Ovary (tissue), 7 donors: ENCODE measurements at regions not wholly inside any gene's neighbourhood (a gene's known extent, or its start where the extent isn't known, plus 50 kb on each side); places are given as distances from the start of the nearest gene placed in this dataset.

Experiments
- DNase-seq, 5 donors: peaks; one replicate each; pipeline ENCODE4 v3.0.0-alpha.2; 2019 to 2020
- H3K27ac ChIP-seq, 2 donors: fragments of 200-600 bp; one replicate each; pipeline versions ENCODE4 v1.5.1 to v1.8.0; 2019 to 2022
- H3K27me3 ChIP-seq: fragments of 200-600 bp; one replicate; pipeline ENCODE4 v1.8.0; 2022
- H3K36me3 ChIP-seq: fragments of 200-600 bp; sonication (generic); one replicate; pipeline ENCODE4 v1.5.1; 2019
- H3K4me1 ChIP-seq: one replicate; pipeline ENCODE4 v1.8.1; 2013; ENCODE audit warnings: mild to moderate bottlenecking, moderate library complexity; ENCODE audit not compliant: insufficient read depth
- H3K4me3 ChIP-seq: fragments of 200-600 bp; sonication (generic); one replicate; pipeline ENCODE4 v1.5.1; 2017
- H3K9me3 ChIP-seq, 2 donors: fragments of 200-600 bp in 1 of 2; sonication (generic) in 1 of 2; one replicate each; pipeline versions ENCODE4 v1.5.1 to v1.8.1; 2013 to 2019; ENCODE audit warnings: mild to moderate bottlenecking in 1 of 2, moderate library complexity in 1 of 2
- EP300 ChIP-seq: sonication (generic); formaldehyde crosslinking; IDR thresholded peaks from one replicate; pipeline ENCODE4 v1.6.1; 2017; ENCODE audit warnings: antibody characterized with exemption
- POLR2A ChIP-seq: fragments of 450-650 bp; IDR thresholded peaks from one replicate; pipeline ENCODE4 v1.6.1; 2017; ENCODE audit warnings: antibody characterized with exemption, mild to moderate bottlenecking, moderate library complexity
- WGBS, 3 donors: extraction: QIAGEN DNeasy Blood & Tissue Kit in 1 of 3; methylation state at CpG; one replicate each; pipeline versions ENCODE4 v1.1.5 to v1.1.7; 2013 to 2017; 5-methylcytosine and 5-hydroxymethylcytosine counted together
- intact Hi-C, 4 donors: fragments of 100-400 bp; cut with DNase I; formaldehyde crosslinking; loops; one replicate each; pipeline versions ENCODE4 v1.11.0 to v1.15.1; 2022 to 2023
- TF ChIP-seq, protein P1 (sequence below), 3 donors: fragments of 450-650 bp in 2 of 3; fragments of 200-600 bp in 1 of 3; IDR thresholded peaks; one replicate each; pipeline versions ENCODE4 v1.5.1 to v1.8.0; 2016 to 2022; ENCODE audit warnings: antibody characterized with exemption in 3 of 3, mild to moderate bottlenecking in 1 of 3
- donor health status: DM: no; HTN: no; CAD: no; lungs with moderate emphysema.
- donor health status: DM: no; HTN: no; CAD: no.
- donor health status: Bipolar disorder and iron deficiency.
- donor health status: DM: no; HTN: no; CAD: no.
- donor health status: DM: yes; HTN: yes; CAD: no.

DNA sequence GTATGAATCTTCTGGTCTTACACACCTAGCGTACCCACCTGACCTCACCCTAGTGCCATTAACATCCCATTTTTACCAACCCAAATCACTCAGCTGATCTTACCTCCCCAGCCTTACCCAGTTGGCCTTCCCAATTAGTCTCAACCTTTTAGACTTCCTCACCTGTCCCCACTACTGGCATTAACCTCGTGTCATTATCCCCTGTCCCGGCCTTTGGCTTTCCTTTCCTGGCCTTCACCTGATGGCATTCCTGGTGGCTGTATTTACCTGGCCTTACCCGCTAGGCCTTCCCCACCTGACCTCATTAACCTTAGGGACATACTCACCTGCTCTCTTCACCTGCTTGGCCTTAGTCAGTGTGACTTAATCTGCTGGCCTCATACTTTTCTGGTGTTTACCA, 104.1 kb downstream of the IL12A start:
- 94 to 97% (median 96%) methylated on average over 4 of the region's 4 CpGs for WGBS, 3 donors
- H3K9me3 ChIP-seq = no peaks in the 10 kb centered on the region
- H3K4me1 ChIP-seq = no peaks in the 10 kb centered on the region
- no peaks in the 10 kb centered on the region for H3K27me3 ChIP-seq
- no peak for TF ChIP-seq EP300
- TF ChIP-seq, protein P1, sequence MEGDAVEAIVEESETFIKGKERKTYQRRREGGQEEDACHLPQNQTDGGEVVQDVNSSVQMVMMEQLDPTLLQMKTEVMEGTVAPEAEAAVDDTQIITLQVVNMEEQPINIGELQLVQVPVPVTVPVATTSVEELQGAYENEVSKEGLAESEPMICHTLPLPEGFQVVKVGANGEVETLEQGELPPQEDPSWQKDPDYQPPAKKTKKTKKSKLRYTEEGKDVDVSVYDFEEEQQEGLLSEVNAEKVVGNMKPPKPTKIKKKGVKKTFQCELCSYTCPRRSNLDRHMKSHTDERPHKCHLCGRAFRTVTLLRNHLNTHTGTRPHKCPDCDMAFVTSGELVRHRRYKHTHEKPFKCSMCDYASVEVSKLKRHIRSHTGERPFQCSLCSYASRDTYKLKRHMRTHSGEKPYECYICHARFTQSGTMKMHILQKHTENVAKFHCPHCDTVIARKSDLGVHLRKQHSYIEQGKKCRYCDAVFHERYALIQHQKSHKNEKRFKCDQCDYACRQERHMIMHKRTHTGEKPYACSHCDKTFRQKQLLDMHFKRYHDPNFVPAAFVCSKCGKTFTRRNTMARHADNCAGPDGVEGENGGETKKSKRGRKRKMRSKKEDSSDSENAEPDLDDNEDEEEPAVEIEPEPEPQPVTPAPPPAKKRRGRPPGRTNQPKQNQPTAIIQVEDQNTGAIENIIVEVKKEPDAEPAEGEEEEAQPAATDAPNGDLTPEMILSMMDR (IDR thresholded peaks at IDR 0.05) = no peak
- TF ChIP-seq POLR2A = no peak
- no peak overlapping the region for H3K4me3 ChIP-seq
- H3K36me3 ChIP-seq = no peaks in the 10 kb centered on the region
- DNase-seq = no peak
- no peak overlapping the region for H3K27ac ChIP-seq
- intact Hi-C loops = no loop called here

DNA sequence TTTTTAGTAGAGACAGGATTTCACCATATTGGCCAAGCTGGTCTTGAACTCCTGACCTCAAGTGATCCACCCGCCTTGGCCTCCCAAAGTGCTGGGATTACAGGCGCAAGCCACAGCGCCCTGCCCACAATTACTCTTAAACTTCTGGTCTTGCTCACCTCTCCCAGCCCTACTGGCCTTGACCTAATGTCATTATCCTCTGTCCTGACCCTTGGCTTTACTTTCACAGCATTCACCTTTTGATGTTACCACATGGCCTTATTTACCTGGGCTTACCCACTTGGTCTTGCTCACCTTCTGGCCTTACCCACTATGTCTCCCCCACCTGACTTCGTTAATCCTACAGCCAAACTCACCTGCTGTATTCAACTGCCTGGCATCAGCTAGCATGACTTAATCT, 105.9 kb downstream of the IL12A start:
- intact Hi-C loops = no loop called here
- Histone ChIP-seq H3K4me3 (no peak overlapping the region), H3K4me1 (no peaks in the 10 kb centered on the region), H3K36me3 (no peaks in the 10 kb centered on the region), H3K27me3 (no peaks in the 10 kb centered on the region), H3K27ac (no peak overlapping the region), H3K9me3 (no peaks in the 10 kb centered on the region)
- DNase-seq = no peak
- TF ChIP-seq POLR2A (no peak), EP300 (no peak)
- TF ChIP-seq, protein P1 (IDR thresholded peaks at IDR 0.05) = no peak
- 92 to 94% (median 93%) methylated on average over 4 of the region's 4 CpGs for WGBS, 3 donors

DNA sequence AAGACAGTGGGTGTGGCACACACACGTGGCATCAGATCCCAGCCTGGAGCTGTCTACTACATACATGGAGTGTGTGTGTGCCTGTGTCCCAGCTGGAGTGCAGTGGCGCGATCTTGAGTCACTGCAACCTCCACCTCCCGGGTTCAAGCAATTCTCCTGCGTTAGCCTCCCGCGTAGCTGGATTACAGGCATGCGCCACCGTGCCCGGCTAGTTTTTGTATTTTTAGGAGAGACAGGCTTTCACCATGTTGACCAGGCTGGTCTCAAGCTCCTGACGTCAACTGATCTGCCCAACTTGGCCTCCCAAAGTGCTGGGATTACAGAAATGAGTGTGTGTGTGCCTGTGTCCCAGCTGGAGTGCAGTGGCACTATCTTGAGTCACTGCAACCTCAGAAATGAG, 108.8 kb downstream of the IL12A start:
- TF ChIP-seq POLR2A = no peak
- TF ChIP-seq, protein P1 (IDR thresholded peaks at IDR 0.05) = no peak
- TF ChIP-seq EP300 = no peak
- no peak for DNase-seq
- Histone ChIP-seq H3K27ac (no peak overlapping the region), H3K9me3 (no peaks in the 10 kb centered on the region), H3K4me3 (no peak overlapping the region), H3K36me3 (no peaks in the 10 kb centered on the region), H3K27me3 (no peaks in the 10 kb centered on the region), H3K4me1 (no peaks in the 10 kb centered on the region)
- 94 to 98% (median 95%) methylated on average over 11 of the region's 11 CpGs for WGBS, 3 donors
- intact Hi-C loops = no loop called here

DNA sequence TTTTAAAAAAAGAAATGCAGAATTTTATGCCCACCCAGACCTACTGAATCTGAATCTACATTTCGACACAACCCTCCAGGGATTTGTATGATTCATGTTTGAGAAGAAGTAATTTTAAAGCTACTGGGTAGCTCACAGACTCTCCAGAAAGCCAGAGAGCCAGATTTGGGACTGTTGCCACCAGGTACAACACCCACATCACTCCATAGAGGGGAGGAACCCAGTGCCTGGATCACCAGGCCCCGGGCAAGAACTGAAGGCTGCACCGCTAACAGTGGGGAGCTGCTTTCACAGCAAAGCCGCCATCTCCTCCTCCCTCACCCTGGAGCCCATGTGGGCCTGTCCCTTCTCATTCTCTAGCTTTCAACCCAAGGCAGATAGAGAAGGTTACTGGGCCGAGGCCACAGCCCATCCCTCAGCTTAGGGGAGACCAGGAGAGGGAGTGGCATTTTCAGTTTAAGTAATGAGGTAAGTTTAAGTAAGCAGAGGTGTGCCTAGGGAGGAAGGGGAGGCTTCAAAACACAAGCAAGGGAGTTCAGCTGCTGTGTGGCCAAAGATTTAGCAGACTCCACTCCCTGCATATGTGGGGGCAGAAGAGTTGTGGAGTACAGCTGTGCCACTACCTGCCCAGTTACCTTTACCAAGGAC, 109.8 kb downstream of the IL12A start:
- intact Hi-C loops = no loop called here
- 53 to 65% (median 55%) methylated on average over 5 of the region's 5 CpGs for WGBS, 3 donors
- Histone ChIP-seq H3K4me1 (no peaks in the 10 kb centered on the region), H3K36me3 (no peaks in the 10 kb centered on the region), H3K4me3 (no peak overlapping the region), H3K27me3 (no peaks in the 10 kb centered on the region), H3K27ac (no peak overlapping the region), H3K9me3 (no peaks in the 10 kb centered on the region)
- no peak for DNase-seq
- TF ChIP-seq, protein P1 (IDR thresholded peaks at IDR 0.05) = no peak
- TF ChIP-seq EP300 (no peak), POLR2A (no peak)
